GM21447 (cell line): ENCODE measurements at regions not wholly inside any gene's neighbourhood (a gene's known extent, or its start where the extent isn't known, plus 50 kb on each side); places are given as distances from the start of the nearest gene placed in this dataset.

Source experiments
- ATAC-seq: cut with Tn5 transposase; IDR thresholded peaks from one replicate; pipeline ENCODE4 v1.9.1; 2021; ENCODE audit not compliant: unreplicated experiment

DNA sequence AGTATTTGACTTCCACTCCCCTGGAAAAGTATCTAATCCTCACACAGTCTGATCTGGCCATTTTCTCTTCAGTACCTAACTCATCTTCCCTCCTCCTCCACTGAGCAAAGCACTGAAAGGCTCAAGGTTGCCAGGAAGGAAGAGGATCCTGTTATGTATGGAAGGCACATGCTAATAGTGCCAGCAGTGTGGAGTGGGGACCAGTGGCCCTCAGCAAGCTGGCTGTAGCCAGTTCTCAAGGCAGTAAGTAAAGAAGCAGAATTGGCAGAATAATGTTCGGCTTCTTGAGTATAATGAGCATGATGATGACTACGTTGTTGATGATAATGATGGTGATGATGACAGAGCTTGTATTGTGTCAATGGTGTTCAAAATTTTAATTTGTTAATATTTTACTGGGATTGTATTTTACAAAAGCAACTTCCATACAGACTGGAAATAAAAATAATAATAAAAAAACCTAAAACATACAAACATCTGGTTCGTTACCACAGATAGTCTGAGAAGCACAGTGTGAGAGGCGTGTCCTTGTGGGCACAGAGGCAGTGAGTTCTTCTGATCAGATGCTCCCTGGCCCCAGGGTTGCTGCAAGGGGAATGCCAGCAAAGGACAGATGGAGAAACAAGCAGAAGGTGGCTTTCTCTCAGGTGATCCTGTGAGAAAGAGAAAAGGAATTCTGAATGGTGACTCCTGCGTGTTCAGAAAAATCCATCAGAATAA is 528.8 kb downstream of the CMPK2 start:
- no peak for ATAC-seq

DNA sequence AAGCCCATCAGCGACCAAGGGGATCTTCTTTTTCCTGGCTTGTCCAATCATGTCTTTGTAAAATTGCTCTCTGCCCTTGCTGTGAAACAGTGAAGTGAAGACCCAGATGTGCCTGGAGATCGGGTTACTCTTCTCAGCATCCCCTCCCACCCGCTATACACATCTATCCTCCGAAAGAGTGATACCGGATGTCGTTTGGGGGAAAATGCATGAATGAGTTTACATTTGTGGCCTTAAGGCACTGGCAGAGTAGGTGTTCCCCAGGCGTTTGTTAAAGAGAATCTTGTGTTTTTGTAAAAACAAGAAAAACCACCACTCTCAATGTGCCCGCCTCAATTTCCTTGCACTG is 528.3 kb downstream of the CMPK2 start:
- ATAC-seq, result no peak

DNA sequence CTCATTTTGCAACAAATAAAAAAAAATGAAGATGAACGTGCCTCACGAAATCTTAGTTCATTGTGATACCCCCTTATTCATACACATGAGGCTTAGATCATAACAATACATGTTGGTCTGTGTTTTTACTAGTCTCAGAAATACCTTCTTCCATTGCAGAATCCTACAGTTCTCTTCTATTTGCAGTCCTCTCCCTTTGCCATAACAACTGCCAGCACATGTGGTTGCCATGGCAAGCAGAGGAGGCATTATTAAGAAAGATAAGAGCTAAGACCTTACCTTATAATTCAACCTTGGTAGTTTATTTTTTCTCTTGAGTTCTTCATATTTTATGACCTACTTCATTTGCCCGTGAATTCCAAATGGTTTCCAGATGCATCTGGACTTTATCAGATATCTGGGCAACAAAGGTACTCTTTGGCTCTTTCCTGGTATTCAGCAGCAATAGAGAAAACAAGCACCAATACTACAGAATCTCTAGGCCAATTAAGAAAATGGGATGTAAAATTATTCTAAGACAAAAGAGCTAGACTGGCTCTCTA is 524.0 kb downstream of the CMPK2 start:
- no peak for ATAC-seq

DNA sequence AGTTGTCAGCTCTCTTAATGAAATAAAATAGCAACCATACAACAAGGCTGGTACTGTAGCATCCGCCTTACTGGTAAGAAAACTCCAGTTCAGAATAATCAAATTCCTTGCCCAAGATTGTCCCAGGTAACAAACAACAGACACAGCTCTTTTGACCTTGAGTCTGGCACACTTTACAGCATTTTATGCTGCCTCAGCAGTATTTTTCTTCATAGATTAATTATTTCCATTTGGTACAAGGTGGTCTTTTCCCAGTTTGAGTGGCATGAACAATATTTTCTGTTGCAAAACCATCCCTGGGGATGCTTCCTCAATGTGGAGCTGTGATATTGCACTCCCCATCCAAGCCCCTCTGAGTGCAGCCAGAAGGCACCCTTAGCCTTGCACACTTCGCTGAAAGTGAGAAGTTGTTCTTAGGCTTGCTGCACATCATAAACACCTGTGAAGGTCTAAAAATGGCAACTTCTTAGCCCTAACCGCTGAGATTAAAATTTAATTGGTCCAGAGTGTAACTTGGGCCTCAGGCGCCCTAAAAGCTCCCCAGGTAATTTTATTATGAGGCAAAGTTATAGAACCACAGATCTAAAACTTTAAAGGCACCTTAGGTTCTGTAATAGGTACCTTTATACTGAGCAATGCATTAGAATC is 523.3 kb downstream of the CMPK2 start:
- ATAC-seq, result no peak

DNA sequence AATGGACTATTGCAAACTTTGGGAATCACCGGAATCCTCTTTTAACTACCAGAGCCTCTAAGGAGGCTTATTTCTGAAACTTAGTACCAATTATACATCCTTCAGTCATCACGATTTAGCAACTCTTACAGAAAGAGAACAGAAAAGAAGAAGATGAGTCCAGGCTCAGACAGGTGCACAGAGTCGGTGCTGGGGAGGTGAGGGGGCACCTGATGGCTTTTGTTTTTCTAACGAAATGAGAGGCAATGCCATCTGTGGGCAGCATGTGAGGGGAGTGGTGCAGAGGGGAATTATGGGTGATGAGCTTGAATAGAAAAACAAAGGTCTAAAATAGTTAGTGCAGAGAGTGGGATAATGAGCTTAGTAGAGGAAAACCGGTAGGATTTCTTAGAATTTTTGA is 522.6 kb downstream of the CMPK2 start:
- no peak for ATAC-seq

DNA sequence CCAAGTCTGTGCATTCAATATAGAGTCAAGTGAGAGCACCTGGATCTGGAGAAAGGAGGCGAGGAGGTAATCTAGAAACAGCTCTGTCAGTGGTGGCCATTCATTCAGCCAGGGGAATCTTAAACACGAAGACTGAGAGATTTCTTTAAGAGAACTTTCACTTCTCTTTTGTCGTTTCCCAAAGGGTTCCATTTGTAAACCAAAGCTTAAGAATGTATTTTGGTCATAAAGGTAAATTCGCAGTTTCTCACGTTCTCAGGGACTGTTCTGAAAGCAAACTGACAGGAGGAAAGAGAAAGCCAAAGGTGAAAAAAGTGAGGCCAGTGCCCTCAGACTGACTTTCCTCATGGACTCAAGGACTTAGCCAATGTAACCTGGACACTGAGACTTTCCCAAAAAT is 513.5 kb downstream of the CMPK2 start:
- ATAC-seq, result peak; percentile 83

DNA sequence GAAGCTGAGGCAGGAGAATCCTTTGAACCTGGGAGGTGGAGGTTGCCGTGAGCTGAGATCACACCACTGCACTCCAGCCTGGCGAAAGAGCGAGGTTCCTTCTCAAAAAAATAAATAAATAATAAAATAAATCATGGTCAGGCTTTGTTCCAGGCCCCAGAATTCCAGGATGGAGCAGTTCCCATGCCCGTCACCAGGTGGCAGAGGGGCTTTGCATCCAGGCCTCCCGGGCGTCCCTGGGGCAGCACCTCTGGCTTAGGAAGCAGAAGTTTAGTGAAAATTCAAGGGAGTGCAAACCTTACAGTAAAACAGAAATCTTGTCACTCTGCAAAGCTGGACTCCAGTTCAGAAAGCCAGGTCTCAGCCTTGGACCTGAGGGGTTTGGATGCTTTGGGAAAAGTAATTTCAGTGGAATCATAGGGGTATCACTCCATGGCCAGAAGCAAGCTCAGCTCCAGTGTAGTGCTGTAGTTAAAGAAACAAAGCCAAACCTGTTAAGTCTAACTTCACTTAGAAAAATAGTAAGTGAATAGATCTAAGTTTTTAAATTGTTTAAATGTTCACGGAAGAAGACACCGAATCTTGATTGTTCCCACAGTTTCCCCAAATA is 512.7 kb downstream of the CMPK2 start:
- ATAC-seq, result no peak

DNA sequence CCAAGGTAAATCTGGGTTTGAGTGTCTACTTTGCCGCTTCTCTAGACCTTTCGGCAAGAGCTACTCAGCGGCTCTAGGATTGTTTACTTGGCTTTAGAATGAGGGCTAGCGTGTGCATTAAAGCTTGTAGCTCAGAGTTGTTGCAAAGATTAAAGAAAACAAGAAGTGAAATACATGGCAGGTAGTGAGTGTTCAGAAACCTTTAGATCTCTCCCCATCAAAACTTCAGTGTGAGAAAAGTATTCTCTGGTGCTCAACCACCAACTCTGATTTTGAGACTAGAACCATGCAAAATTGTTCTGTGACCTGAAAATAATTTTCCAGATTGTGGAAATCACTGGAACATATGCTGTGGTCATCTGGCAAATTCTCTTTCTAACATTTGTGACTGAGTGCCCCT is 512.0 kb downstream of the CMPK2 start:
- ATAC-seq, result peak; percentile 57

DNA sequence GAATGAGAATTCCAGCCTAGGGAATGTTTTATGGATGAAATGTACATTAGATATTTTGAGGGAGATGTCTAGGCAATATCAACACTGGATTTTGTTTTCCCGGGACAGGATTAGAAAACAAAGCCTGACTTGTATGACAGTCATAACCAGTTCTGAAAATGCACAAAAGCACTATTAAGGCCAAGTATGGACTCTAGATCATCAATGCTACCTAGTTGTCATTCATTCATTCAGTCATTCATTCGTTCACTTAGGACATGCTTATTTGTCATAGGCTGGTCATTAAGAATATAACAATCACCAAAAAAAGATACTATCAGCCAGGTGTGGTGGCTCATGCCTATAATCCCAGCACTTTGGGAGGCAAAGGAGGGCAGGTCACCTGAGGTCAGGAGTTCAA is 511.2 kb downstream of the CMPK2 start:
- ATAC-seq, result no peak

DNA sequence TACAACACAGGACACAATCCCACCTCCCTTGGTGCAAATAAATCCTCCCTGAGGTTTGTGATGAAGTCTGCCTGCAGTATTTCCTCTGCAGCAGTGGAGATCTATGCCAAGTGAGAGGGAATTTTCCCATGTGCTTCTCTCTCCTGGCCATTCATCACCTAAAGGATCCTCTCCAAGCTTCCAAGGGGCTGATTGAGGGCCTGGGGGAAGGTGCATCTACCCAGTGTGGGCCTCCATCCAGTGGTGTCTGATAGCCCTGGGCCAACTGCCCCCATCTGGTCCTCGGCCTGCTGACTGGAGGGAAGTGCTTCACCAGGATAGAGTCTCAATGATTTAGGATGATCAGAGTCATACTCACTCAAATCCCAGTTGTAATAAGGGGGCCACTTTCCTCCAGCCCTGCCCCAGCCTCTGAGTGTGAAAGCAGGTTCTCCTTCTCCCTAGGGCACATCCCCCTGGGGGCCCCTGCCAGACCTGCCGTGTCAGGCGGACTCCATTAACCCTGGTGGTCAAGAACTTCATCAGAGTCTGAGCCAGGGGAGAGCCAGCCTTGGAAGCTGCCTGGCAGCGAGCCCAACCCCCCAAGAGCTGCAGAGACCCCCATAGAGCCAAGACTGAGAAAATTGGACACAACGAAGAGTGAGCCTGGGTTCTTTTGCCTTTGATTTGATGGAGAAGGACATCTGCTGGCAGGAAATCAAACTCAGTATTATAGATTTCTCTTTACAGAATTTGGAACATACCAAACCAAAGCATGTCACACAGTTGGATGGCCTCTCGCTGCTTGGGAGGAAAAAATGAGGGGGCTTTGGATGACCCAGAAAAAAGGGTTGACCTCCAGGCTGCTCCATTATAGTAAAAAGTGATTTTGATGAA is 509.6 kb downstream of the CMPK2 start:
- no peak for ATAC-seq

DNA sequence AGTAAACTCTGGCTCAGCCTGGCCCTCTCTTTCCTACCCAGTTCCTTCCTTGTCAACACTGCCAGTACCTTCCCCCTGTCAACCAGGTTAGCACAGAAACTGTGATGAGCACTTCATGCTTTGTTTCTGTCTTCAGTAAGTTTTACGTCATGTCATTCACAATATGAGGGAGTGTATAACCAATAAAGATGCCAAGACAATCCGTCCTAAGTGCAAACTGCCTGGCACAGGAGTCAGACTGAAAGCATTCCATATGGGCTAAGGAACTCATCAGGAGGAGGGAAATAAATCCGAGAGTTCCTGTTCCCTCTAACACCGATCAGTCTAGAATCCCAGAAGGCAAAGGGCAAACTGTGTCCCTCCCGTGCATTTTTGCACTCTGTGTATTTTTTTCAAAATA is 507.2 kb downstream of the CMPK2 start:
- no peak for ATAC-seq

DNA sequence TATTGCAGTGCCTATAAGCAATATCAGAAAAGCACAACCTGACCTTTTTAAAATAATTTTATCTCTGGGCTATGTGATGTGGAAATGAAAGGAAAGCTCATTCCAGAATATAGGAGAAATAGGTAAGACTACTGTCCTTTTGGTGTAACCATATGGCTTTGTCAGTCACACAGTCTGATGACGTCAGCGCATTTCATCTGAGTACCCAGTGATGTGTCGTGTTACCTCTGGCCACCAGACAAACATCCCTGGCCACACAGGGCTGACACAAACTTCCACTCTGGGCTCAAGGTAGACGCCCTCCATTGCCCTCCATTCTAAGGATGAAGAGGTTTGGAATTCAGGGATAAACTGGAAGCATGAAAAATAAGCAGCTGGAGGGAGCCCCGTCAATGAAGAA is 506.7 kb downstream of the CMPK2 start:
- no peak for ATAC-seq

DNA sequence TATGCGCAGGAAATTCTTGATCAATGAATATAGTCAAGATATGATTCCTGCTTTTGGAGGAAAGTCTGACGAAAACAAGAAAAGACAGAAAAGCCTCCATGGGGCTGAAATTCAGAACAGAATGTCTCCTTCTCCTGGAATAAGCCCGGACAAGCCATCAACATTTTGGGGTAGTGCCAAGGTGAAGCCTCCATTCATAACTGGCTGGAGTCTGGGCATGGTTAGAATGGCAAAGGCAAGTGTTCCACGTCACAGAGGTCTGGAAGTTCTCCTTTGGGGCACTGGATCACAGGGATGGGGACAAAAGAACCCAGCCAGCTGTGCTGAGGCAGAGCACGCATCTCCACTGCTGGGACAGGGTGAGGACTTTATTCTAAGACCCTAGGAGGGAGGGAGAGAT is 505.7 kb downstream of the CMPK2 start:
- ATAC-seq, result no peak

DNA sequence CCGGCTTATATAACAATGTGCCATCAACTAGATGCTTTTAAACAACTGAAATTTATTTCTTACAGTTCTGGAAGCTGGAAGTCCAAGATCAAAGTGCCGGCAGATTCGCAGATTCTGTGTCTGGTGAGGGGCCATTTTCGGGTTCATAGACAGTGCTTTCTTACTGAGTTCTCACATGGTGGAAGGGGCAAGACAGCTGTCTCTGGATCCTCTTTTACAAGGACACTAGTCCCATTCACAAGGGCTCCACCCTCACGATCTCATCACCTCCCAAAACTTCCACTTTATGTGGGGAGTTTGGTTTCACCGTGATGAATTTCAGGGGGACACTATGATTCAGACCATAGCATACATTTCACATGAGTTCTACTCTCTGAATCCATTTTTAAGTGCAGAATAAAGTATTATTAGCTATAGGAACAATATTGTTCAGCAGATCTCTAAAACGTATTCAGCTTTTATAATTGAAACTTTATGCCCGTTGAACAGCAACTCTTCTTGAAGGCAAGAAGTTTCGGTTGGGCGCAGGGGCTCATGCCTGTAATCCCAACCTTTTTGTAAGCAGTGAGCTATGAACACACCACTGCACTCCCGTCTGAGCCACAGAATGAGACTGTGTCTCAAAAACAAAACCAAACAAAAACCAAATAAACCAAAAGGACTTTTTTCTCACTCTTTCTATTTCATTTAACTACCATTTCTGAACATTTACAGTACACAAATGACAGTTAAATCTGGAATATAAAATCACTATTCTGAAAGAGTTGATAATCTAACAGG is 502.8 kb downstream of the CMPK2 start:
- ATAC-seq, result no peak

DNA sequence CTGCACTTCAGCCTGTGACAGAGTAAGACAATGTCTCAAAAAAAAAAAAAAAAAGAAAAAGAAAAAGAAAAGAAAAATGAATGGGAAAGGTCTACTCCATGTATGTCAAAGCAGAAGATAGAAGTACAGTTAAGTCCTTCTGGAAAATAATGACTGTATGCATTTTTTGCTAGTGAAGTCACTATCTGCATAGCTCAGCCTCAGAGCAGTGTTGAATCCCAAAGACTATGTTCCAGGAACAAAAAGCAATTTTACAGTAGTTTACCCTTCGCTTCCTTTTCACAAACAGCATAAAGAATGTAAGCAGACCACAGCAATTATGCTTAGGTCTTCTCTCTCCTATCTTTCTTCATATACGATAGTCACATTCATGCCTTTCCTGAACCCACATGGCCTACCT is 497.4 kb downstream of the CMPK2 start:
- no peak for ATAC-seq

DNA sequence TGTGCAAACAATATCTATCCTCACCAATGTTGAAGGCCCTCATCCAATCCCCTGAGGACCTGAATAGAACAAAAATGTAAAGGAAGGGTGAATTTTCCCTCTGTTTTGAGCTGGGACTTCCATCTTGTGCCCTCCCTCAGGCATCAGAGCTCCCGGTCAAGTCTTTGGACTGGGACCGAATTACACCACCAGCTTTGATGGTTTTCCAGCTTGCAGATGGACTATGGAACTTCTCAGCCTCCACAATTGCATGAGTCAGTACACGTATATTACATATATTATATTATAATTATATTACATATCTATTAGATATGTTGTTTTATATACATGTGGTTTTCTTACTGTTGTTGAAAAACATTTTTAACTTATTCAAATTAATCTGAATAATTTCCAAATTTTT is 496.4 kb downstream of the CMPK2 start:
- no peak for ATAC-seq

DNA sequence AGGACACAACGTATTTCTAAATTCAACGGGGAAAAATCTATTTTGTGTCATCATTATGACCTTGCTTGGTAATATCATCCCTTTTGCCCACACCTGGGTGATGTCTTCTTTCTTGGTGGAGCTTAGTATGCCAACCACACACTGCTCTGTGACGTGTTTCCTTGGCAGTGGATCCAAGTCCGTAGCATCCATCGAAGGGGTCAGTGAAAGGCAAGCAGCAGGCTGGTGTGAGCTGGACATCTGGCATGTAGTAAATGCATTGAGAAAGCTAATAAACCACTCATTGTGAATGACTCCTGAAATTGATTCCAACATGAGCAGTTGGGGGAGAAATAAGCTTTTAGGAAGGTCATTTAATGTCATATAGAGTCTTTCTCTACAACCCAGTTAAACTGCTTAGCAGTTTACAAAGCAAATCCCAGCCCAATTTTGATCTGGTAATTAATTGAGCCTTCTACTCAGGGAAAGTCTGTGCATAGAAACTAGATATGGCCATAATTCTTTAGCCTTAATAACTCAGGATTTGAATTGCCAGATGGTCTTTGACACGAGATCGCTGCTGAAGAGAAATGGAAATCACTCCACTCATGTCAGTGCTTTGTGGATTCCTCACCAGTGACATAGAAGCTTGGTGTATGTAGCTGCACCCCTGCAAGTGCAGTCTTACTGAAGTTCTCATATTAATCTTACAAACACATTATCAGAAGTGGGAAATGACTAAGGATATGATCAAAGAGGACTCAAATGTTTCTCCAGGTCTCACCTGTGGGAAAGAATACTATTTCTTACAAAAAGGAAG is 494.8 kb downstream of the CMPK2 start:
- ATAC-seq, result no peak

DNA sequence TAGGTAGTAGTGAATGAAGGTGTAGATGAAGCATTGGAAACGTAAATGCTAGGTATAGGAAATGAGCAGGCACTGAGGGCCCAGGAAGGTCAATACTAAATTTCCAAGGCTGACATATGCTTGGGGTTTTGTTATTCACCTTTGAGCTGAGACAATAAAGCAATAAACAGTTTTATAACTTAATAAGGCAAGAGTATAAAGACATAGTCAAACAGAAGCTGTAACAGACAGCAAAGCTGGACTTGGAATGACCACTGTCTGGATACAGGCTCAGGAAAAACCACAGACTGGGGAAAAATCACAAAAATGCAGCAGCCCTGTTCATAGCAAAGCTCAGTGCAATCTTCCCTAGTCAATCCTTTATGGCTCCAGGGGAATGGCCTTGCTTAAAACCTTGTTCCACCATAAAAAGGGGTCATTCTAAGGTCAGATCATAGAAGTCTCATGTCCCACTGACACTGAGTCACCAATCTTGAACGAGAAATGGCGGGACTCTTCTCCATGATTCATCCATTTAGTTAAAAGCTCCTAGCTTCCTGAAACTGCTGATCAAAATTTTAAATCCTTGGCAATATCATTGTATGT is 493.3 kb downstream of the CMPK2 start:
- no peak for ATAC-seq

DNA sequence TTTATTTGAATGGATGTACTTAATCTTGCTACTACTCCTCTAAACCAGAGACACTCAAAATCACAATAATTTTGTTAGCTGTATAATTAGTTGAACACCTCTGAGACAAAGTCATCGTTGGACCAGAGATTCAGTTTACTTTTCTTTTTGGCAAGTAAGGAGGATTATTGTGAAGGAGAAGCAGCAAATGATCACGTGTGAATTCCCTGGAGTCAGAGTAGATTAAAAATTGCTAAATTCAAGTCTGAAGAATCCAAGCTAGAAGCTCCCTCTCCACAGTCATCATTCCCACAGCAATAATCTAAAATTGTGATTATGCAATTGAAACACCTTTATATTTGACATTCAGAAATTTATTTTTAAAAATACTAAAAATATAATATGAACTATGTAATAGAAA is 484.4 kb downstream of the CMPK2 start:
- ATAC-seq, result no peak
